ENCODE measurements at regions not wholly inside any gene's neighbourhood (a gene's known extent, or its start where the extent isn't known, plus 50 kb on each side); places are given as distances from the start of the nearest gene placed in this dataset.

- dilution Hi-C loops (cut with MboI; ENCODE audit: extremely low pct_ligation_motif_present, low sequenced_read_pairs), result no loop called here
- CTCF ChIA-PET, result no interaction called here
Measured at GRCh38 chr2:13504808-13505207, 788.1 kb downstream of the TRIB2 start.

More at GRCh38 chr2:13504808-13505207, 788.1 kb downstream of the TRIB2 start:
- no peaks in the 10 kb centered on the region for H4K20me1 ChIP-seq (replicated peaks; ENCODE audit: control insufficient read depth, extremely low read depth, insufficient read depth, low read length)
- intact Hi-C loops (cut with micrococcal nuclease), result no loop called here
- no peaks in the 10 kb centered on the region for H3K9me3 ChIP-seq (replicated peaks; ENCODE audit: control insufficient read depth, insufficient read depth, low read length)
- POLR2A ChIA-PET, result no interaction called here
- no peaks in the 10 kb centered on the region for H3K36me3 ChIP-seq (ENCODE audit: control insufficient read depth in 2 of 2, extremely low read depth in 1 of 2, insufficient read depth in 2 of 2, low read length in 2 of 2)
- H3K27me3 ChIP-seq (ENCODE audit: control insufficient read depth in 2 of 2, insufficient read depth in 2 of 2, low read length in 2 of 2), result no peaks in the 10 kb centered on the region
- no peak overlapping the region for H3K4me3 ChIP-seq (replicated peaks in 1 of 3; ENCODE audit: insufficient read depth in 1 of 3, low read depth in 1 of 3, low read length in 3 of 3)
- no peak for FAIRE-seq
- no peaks in the 10 kb centered on the region for H3K9me1 ChIP-seq (replicated peaks; ENCODE audit: control insufficient read depth, extremely low read depth, insufficient read depth, low read length)
- H3K79me2 ChIP-seq (ENCODE audit: control insufficient read depth, insufficient read depth, low read length), result no peaks in the 10 kb centered on the region
- no TSS peak for BruUV-seq (replicated peaks)
- H2AFZ ChIP-seq (ENCODE audit: low read depth, low read length), result no peak overlapping the region
- no peak for DNase-seq (ENCODE audit: low read depth, low spot score)
- H3K27ac ChIP-seq (ENCODE audit: insufficient read depth, low read depth, low read length), result no peak overlapping the region
- H3K4me2 ChIP-seq (ENCODE audit: insufficient read depth, low read length), result no peak overlapping the region
- H3K4me1 ChIP-seq (ENCODE audit: control insufficient read depth, extremely low read depth, insufficient read depth, low read length), result no peaks in the 10 kb centered on the region
- TF ChIP-seq CTCF (IDR thresholded peaks at IDR 0.05; ENCODE audit: extremely low read depth in 1 of 2, insufficient read depth in 1 of 2, low read depth in 1 of 2, low read length in 2 of 2), result no peak
- TF ChIP-seq JUN (IDR thresholded peaks at IDR 0.05; ENCODE audit: borderline replicate concordance, insufficient read depth, insufficient read length, low read depth), result no peak
- TF ChIP-seq FOS (IDR thresholded peaks at IDR 0.05; ENCODE audit: borderline replicate concordance, insufficient read depth, low read length), result no peak
- TF ChIP-seq MAX (IDR thresholded peaks at IDR 0.05; ENCODE audit: insufficient read depth, insufficient read length), result no peak
- no peak for TF ChIP-seq GATA2 (IDR thresholded peaks at IDR 0.05; ENCODE audit: insufficient read depth, insufficient read length, low read depth, low read length)
- TF ChIP-seq POLR2A (IDR thresholded peaks at IDR 0.05; ENCODE audit: low read depth, low read length), result no peak
- TF ChIP-seq EZH2 (IDR thresholded peaks at IDR 0.05; ENCODE audit: borderline replicate concordance, low read depth, low read length, severe bottlenecking), result no peak
- TF ChIP-seq MYC (IDR thresholded peaks at IDR 0.05; ENCODE audit: low read depth, low read length), result no peak
- TF ChIP-seq POLR2AphosphoS5 (IDR thresholded peaks at IDR 0.05; ENCODE audit: insufficient read depth, low read depth, low read length), result no peak
- H3K9ac ChIP-seq (replicated peaks; ENCODE audit: extremely low read depth, insufficient read depth, low read length), result no peak overlapping the region

Measured in endothelial cell of umbilical vein (primary cell).